AG04450 (cell line): ENCODE measurements at regions not wholly inside any gene's neighbourhood (a gene's known extent, or its start where the extent isn't known, plus 50 kb on each side); places are given as distances from the start of the nearest gene placed in this dataset.

ENCODE experiments used
- CTCF ChIA-PET: fragments of 300-600, 350-600 bp; formaldehyde crosslinking; extraction: SDS; loops from one replicate; lab custom pipeline; 2022; ENCODE audit warnings: antibody characterized with exemption, inconsistent platforms; lab: Charles Lee
- POLR2A ChIA-PET: fragments of 350-600 bp; formaldehyde crosslinking; extraction: SDS; loops from one replicate; lab custom pipeline; 2021; ENCODE audit warnings: antibody characterized with exemption, inconsistent platforms; lab: Yijun Ruan, JAX
- DNase-seq: peaks from one replicate; pipeline ENCODE4 v3.0.0-alpha.2; 2011; ENCODE audit warnings: low read depth, low spot score
- H3K27ac ChIP-seq: one replicate; pipeline ENCODE4 v1.5.1; 2012; ENCODE audit warnings: low read depth, low read length, control low read depth
- H3K27me3 ChIP-seq: one replicate; pipeline ENCODE4 v1.6.0; 2012; ENCODE audit warnings: low read length; ENCODE audit not compliant: control insufficient read depth, insufficient read depth
- H3K4me3 ChIP-seq: 2 replicates; pipeline ENCODE4 v1.5.1; 2011; ENCODE audit warnings: mild to moderate bottlenecking, low read depth, low read length, control low read depth
- H3K9me3 ChIP-seq: 2 replicates; pipeline ENCODE4 v1.5.1; 2012; ENCODE audit warnings: low read length; ENCODE audit not compliant: control insufficient read depth, insufficient read depth
- TF ChIP-seq, protein P1 (sequence below): IDR thresholded peaks from 2 replicates; pipeline ENCODE4 v1.5.1; 2011; ENCODE audit warnings: low read depth, low read length, control low read depth, inconsistent platforms

DNA sequence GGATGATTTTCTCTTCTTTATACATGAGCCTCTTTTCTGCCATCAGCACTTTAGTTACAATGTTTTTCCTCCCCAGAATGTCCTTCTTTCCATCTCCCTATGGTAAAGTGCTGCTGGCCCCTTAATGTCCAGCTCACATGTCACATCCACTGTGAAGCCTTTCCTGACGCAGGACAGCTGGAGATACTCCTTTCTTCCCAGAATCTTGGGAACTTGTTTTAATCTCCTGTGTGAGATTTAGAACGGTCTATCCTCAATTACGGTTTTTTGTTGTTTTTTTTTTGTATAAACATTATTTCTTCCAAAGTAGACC is 147.7 kb upstream of the TSC22D2 start:
- Histone ChIP-seq H3K4me3 (no peak overlapping the region), H3K27ac (no peak overlapping the region), H3K9me3 (no peaks in the 10 kb centered on the region), H3K27me3 (no peaks in the 10 kb centered on the region)
- ChIA-PET CTCF (interaction anchor here (1.5 kb wide), 1 partner anchor 293 kb away, joined by 3 read pairs; no protein-coding TSS in a partner anchor), POLR2A (no interaction called here)
- DNase-seq = no peak
- TF ChIP-seq, protein P1, sequence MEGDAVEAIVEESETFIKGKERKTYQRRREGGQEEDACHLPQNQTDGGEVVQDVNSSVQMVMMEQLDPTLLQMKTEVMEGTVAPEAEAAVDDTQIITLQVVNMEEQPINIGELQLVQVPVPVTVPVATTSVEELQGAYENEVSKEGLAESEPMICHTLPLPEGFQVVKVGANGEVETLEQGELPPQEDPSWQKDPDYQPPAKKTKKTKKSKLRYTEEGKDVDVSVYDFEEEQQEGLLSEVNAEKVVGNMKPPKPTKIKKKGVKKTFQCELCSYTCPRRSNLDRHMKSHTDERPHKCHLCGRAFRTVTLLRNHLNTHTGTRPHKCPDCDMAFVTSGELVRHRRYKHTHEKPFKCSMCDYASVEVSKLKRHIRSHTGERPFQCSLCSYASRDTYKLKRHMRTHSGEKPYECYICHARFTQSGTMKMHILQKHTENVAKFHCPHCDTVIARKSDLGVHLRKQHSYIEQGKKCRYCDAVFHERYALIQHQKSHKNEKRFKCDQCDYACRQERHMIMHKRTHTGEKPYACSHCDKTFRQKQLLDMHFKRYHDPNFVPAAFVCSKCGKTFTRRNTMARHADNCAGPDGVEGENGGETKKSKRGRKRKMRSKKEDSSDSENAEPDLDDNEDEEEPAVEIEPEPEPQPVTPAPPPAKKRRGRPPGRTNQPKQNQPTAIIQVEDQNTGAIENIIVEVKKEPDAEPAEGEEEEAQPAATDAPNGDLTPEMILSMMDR = no peak

DNA sequence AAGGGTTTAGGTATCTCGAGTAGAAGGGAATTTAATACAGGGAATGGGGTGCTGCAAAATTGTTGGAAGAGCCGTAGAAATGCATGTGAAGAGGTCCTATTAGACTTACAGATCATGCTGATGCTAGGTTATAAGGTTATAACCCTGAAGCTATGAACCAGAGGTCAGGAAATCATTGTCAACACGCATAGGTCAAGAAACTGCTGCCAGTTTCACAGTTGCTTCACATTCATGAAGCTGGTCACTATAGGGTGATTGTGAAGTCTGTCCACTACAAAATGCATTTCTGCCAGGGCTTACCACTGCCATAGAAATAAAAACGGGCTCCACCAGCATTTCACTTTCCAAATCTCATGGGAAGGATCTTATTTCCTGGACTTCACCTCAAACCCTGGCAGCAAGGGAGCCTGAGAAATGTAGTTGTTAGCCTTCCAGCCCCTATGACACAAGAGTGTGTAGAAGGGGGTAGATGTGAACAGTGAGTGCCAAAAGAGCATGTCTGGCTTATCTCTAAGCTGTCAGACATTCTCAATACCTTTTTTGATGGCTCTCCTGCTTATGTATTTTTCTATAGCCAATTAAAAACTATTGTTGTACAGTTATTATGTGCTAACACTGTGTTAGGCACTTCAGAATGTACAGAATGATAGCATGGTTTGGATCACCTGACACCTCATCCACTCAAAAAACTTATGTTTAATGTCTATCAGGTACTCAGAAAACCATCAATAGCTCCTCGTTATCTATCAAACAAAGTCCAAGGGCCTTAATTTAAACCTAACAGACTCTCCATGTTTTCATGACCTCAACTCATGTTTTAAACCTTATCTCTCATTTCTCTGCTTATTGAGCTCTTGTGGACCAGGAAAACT is 148.3 kb upstream of the TSC22D2 start:
- POLR2A ChIA-PET = interaction anchor here (0.8 kb wide), 1 partner anchor 9 kb away, joined by 3 read pairs; no protein-coding TSS in a partner anchor
- Histone ChIP-seq H3K27ac (no peak overlapping the region), H3K27me3 (no peaks in the 10 kb centered on the region), H3K4me3 (no peak overlapping the region), H3K9me3 (no peaks in the 10 kb centered on the region)
- CTCF ChIA-PET = interaction anchor here (1.5 kb wide), 1 partner anchor 292 kb away, joined by 3 read pairs; no protein-coding TSS in a partner anchor
- TF ChIP-seq, protein P1 = no peak
- no peak for DNase-seq

DNA sequence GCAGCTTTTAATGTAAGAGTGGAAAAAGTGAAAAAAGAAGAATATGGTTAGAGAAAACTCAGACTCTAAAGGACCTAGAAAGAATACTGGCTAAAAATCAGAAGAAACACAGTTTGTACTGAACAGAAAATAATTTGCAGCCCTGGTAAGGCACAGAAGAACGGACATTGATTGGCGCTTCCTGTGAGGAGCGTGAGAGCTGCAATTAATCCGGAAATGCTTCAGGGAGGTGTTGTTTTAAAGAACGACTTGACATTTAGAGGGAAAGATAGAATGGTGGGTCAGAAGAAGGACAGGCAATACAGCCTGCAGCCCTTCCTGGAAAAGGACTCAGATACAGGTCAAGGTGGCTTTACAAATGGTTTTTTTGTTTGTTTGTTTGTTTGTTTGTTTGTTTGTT is 151.3 kb upstream of the TSC22D2 start:
- ChIA-PET CTCF (no interaction called here), POLR2A (no interaction called here)
- Histone ChIP-seq H3K4me3 (no peak overlapping the region), H3K27ac (no peak overlapping the region), H3K27me3 (no peaks in the 10 kb centered on the region), H3K9me3 (no peaks in the 10 kb centered on the region)
- TF ChIP-seq, protein P1 = no peak
- no peak for DNase-seq

DNA sequence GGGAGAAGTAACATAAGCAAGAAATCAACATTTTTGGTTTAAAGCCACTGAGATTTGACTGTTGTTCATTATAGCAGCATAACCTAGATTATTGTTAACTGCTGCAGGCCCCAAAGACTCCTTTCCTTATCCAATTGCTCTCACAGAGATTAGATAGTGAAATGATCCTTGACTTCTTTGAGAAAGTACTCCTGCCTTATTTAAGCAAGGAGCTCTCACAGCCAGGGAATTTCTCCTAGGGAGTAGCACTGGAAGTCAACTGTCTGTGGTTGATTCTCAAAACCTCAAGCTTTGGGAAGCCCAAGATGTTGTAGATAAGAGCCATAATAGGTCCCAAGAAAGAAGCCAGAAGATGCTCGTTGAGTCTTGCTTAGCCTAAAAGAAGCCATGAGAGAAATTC is 151.8 kb upstream of the TSC22D2 start:
- Histone ChIP-seq H3K9me3 (no peaks in the 10 kb centered on the region), H3K27me3 (no peaks in the 10 kb centered on the region), H3K27ac (no peak overlapping the region), H3K4me3 (no peak overlapping the region)
- no peak for DNase-seq
- POLR2A ChIA-PET = no interaction called here
- CTCF ChIA-PET = no interaction called here
- TF ChIP-seq, protein P1 = no peak

DNA sequence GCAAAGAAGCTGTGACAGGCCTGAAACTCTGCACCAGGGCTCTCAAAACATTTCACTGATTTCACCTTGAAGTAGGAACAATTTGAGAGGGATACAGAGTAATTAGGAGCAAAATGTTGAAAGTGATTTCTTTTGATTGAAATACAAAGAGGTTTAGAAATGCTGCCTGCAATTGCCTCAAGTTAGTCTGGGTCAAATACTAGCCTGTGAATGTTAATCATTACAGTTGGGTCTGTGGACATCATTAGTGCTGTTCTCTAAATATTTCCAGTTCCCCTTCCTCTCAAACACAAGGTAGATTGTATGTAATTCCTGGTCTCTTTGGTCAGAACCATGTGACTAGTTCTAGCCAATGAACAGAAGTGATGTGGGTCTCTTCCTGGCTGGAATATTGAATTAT is 152.3 kb upstream of the TSC22D2 start:
- ChIA-PET POLR2A (no interaction called here), CTCF (no interaction called here)
- no peaks in the 10 kb centered on the region for H3K9me3 ChIP-seq
- no peaks in the 10 kb centered on the region for H3K27me3 ChIP-seq
- no peak for DNase-seq
- H3K27ac ChIP-seq = no peak overlapping the region
- H3K4me3 ChIP-seq = no peak overlapping the region
- TF ChIP-seq, protein P1 = no peak
